WTC11 (cell line): ENCODE measurements at regions not wholly inside any gene's neighbourhood (a gene's known extent, or its start where the extent isn't known, plus 50 kb on each side); places are given as distances from the start of the nearest gene placed in this dataset.

ENCODE experiments used
- ATAC-seq: fragments of 200-7000 bp; cut with Tn5 transposase; 2 replicates; pipeline ENCODE4 v1.10.0; 2021; ENCODE audit warnings: mild to moderate bottlenecking, moderate library complexity
- CTCF ChIA-PET: fragments of 300-600 bp; sonication (Branson Sonifier 250); formaldehyde crosslinking; loops from one replicate; lab custom pipeline; 2021; ENCODE audit warnings: antibody characterized with exemption; lab: Charles Lee
- POLR2A ChIA-PET: fragments of 350-600 bp; sonication (Branson Sonifier 250); formaldehyde crosslinking; loops from one replicate; lab custom pipeline; 2021; ENCODE audit warnings: antibody characterized with exemption; lab: Charles Lee
- DNase-seq: peaks from one replicate; pipeline ENCODE4 v3.0.0; 2021; ENCODE audit warnings: low spot score
- H3K27ac Mint-ChIP-seq: 2 replicates; pipeline ENCODE4 v1.8.0; 2021; ENCODE audit warnings: mixed read lengths
- H3K27me3 Mint-ChIP-seq: 2 replicates; pipeline ENCODE4 v1.8.0; 2021; ENCODE audit warnings: low read depth, mild to moderate bottlenecking, moderate library complexity, mixed read lengths
- H3K36me3 Mint-ChIP-seq: 2 replicates; pipeline ENCODE4 v1.8.0; 2021; ENCODE audit warnings: mixed read lengths
- H3K4me1 Mint-ChIP-seq: 2 replicates; pipeline ENCODE4 v1.8.0; 2022; ENCODE audit warnings: mixed read lengths
- H3K4me3 Mint-ChIP-seq: 2 replicates; pipeline ENCODE4 v1.8.0; 2021; ENCODE audit warnings: mild to moderate bottlenecking, moderate library complexity, mixed read lengths
- H3K9me3 Mint-ChIP-seq: 2 replicates; pipeline ENCODE4 v1.8.0; 2021; ENCODE audit warnings: mixed read lengths
- CREB1 ChIP-seq: sonication (generic); formaldehyde crosslinking; IDR thresholded peaks from 2 replicates; pipeline ENCODE4 v1.8.0; 2023; ENCODE audit warnings: mild to moderate bottlenecking, missing genetic modification reagents
- MYBL2 ChIP-seq: sonication (generic); formaldehyde crosslinking; IDR thresholded peaks from 2 replicates; pipeline ENCODE4 v1.8.1; 2023; ENCODE audit warnings: mild to moderate bottlenecking, moderate library complexity, missing genetic modification reagents
- NR3C1 ChIP-seq: sonication (generic); formaldehyde crosslinking; conservative IDR thresholded peaks from 2 replicates; pipeline ENCODE4 v1.8.1; 2023; ENCODE audit warnings: low read depth, mild to moderate bottlenecking, missing genetic modification reagents
- OVOL2 ChIP-seq: fragments of 250-450 bp; sonication (Bioruptor Pico); IDR thresholded peaks from 2 replicates; pipeline ENCODE4 v1.9.0; 2021; ENCODE audit warnings: mild to moderate bottlenecking, borderline replicate concordance
- RORB ChIP-seq: fragments of 250-450 bp; sonication (Bioruptor Pico); IDR thresholded peaks from 2 replicates; pipeline ENCODE4 v1.9.0; 2021; ENCODE audit warnings: mild to moderate bottlenecking
- TCF7 ChIP-seq: sonication (generic); formaldehyde crosslinking; IDR thresholded peaks from 2 replicates; pipeline ENCODE4 v1.8.0; 2022; ENCODE audit warnings: mild to moderate bottlenecking, low read depth, missing genetic modification reagents, moderate library complexity
- TF ChIP-seq, protein P1 (sequence below): fragments of 250-450 bp; sonication (Bioruptor Pico); IDR thresholded peaks from 2 replicates; pipeline ENCODE4 v1.9.0; 2021; ENCODE audit warnings: mild to moderate bottlenecking, borderline replicate concordance
- TF ChIP-seq, protein P2 (sequence below): sonication (generic); formaldehyde crosslinking; IDR thresholded peaks from 2 replicates; pipeline ENCODE4 v1.8.1; 2023; ENCODE audit warnings: mild to moderate bottlenecking, missing genetic modification reagents, borderline replicate concordance
- TF ChIP-seq, protein P3 (sequence below): fragments of 250-450 bp; sonication (Bioruptor Pico); IDR thresholded peaks from 2 replicates; pipeline ENCODE4 v2.1.2; 2022; ENCODE audit warnings: mild to moderate bottlenecking, moderate library complexity
- TF ChIP-seq, protein P4 (sequence below): sonication (generic); formaldehyde crosslinking; IDR thresholded peaks from 2 replicates; pipeline ENCODE4 v1.8.0; 2022; ENCODE audit warnings: mild to moderate bottlenecking, missing genetic modification reagents
- TF ChIP-seq, protein P5 (sequence below): sonication (generic); formaldehyde crosslinking; IDR thresholded peaks from 2 replicates; pipeline ENCODE4 v1.8.1; 2022; ENCODE audit warnings: low read depth, mild to moderate bottlenecking, moderate library complexity, missing genetic modification reagents, borderline replicate concordance

DNA sequence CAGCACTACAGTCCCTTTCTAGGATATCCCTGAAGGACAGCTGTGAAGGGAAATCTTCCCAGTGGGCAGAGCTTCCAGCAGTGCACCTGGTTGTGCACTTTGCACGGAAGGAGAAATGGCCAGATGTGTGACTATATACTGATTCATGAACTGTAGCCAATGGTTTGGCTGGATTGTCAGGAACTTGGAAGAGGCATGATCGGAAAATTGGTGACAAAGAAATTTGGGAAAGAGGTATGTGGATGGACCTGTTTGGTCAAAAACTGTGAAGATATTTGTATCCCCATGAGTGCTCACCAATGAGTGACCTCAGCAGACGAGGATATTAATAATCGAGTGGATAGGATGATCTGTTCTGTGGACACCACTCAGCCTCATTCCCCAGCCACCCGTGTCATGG lies 582.2 kb downstream of the CPS1 start:
- H3K27me3 Mint-ChIP-seq, result no peaks in the 10 kb centered on the region
- peaks cover 19% of the 10 kb centered on the region for H3K9me3 Mint-ChIP-seq
- H3K4me1 Mint-ChIP-seq, result no peaks in the 10 kb centered on the region
- no peak overlapping the region for H3K27ac Mint-ChIP-seq
- no peak for DNase-seq
- POLR2A ChIA-PET, result no interaction called here
- CTCF ChIA-PET, result no interaction called here
- TF ChIP-seq, protein P1, sequence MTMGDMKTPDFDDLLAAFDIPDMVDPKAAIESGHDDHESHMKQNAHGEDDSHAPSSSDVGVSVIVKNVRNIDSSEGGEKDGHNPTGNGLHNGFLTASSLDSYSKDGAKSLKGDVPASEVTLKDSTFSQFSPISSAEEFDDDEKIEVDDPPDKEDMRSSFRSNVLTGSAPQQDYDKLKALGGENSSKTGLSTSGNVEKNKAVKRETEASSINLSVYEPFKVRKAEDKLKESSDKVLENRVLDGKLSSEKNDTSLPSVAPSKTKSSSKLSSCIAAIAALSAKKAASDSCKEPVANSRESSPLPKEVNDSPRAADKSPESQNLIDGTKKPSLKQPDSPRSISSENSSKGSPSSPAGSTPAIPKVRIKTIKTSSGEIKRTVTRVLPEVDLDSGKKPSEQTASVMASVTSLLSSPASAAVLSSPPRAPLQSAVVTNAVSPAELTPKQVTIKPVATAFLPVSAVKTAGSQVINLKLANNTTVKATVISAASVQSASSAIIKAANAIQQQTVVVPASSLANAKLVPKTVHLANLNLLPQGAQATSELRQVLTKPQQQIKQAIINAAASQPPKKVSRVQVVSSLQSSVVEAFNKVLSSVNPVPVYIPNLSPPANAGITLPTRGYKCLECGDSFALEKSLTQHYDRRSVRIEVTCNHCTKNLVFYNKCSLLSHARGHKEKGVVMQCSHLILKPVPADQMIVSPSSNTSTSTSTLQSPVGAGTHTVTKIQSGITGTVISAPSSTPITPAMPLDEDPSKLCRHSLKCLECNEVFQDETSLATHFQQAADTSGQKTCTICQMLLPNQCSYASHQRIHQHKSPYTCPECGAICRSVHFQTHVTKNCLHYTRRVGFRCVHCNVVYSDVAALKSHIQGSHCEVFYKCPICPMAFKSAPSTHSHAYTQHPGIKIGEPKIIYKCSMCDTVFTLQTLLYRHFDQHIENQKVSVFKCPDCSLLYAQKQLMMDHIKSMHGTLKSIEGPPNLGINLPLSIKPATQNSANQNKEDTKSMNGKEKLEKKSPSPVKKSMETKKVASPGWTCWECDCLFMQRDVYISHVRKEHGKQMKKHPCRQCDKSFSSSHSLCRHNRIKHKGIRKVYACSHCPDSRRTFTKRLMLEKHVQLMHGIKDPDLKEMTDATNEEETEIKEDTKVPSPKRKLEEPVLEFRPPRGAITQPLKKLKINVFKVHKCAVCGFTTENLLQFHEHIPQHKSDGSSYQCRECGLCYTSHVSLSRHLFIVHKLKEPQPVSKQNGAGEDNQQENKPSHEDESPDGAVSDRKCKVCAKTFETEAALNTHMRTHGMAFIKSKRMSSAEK, result no peak
- TF ChIP-seq, protein P2, sequence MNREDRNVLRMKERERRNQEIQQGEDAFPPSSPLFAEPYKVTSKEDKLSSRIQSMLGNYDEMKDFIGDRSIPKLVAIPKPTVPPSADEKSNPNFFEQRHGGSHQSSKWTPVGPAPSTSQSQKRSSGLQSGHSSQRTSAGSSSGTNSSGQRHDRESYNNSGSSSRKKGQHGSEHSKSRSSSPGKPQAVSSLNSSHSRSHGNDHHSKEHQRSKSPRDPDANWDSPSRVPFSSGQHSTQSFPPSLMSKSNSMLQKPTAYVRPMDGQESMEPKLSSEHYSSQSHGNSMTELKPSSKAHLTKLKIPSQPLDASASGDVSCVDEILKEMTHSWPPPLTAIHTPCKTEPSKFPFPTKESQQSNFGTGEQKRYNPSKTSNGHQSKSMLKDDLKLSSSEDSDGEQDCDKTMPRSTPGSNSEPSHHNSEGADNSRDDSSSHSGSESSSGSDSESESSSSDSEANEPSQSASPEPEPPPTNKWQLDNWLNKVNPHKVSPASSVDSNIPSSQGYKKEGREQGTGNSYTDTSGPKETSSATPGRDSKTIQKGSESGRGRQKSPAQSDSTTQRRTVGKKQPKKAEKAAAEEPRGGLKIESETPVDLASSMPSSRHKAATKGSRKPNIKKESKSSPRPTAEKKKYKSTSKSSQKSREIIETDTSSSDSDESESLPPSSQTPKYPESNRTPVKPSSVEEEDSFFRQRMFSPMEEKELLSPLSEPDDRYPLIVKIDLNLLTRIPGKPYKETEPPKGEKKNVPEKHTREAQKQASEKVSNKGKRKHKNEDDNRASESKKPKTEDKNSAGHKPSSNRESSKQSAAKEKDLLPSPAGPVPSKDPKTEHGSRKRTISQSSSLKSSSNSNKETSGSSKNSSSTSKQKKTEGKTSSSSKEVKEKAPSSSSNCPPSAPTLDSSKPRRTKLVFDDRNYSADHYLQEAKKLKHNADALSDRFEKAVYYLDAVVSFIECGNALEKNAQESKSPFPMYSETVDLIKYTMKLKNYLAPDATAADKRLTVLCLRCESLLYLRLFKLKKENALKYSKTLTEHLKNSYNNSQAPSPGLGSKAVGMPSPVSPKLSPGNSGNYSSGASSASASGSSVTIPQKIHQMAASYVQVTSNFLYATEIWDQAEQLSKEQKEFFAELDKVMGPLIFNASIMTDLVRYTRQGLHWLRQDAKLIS, result no peak
- TF ChIP-seq, protein P3, sequence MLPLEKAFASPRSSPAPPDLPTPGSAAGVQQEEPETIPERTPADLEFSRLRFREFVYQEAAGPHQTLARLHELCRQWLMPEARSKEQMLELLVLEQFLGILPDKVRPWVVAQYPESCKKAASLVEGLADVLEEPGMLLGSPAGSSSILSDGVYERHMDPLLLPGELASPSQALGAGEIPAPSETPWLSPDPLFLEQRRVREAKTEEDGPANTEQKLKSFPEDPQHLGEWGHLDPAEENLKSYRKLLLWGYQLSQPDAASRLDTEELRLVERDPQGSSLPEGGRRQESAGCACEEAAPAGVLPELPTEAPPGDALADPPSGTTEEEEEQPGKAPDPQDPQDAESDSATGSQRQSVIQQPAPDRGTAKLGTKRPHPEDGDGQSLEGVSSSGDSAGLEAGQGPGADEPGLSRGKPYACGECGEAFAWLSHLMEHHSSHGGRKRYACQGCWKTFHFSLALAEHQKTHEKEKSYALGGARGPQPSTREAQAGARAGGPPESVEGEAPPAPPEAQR (CRISPR knock-in tag), result no peak
- TF ChIP-seq, all 79 proteins: peak for 0
- ATAC-seq, result no peak
- Mint-ChIP-seq H3K4me3 (no peak overlapping the region), H3K36me3 (no peaks in the 10 kb centered on the region)

DNA sequence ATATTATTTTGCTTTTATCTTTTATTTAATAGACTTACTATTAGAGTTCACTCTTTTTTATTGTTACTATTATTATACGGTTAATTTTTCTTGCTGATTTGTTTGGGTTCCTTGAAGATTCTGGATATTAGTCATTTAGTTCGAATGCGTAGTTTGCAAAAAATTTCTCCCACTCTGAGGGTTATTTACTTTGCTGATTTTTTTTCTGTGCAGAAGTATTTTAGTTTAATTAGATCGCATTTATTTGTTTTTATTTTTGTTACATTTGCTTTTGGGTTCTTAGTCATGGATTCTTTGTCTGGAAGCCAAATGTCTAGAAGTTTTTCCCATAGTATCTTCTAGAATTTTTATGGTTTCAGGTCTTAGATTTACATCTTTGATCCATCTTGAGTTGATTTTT lies 585.2 kb downstream of the CPS1 start:
- POLR2A ChIA-PET, result no interaction called here
- DNase-seq, result no peak
- H3K9me3 Mint-ChIP-seq, result peaks cover 8% of the 10 kb centered on the region
- H3K27ac Mint-ChIP-seq, result no peak overlapping the region
- H3K36me3 Mint-ChIP-seq, result no peaks in the 10 kb centered on the region
- CTCF ChIA-PET, result no interaction called here
- H3K27me3 Mint-ChIP-seq, result no peaks in the 10 kb centered on the region
- no peak for TF ChIP-seq OVOL2 (CRISPR knock-in tag)
- TF ChIP-seq, protein P4, sequence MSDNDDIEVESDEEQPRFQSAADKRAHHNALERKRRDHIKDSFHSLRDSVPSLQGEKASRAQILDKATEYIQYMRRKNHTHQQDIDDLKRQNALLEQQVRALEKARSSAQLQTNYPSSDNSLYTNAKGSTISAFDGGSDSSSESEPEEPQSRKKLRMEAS (CRISPR knock-in tag), result no peak
- H3K4me1 Mint-ChIP-seq, result peaks cover 6% of the 10 kb centered on the region
- H3K4me3 Mint-ChIP-seq, result no peak overlapping the region
- ATAC-seq, result no peak

DNA sequence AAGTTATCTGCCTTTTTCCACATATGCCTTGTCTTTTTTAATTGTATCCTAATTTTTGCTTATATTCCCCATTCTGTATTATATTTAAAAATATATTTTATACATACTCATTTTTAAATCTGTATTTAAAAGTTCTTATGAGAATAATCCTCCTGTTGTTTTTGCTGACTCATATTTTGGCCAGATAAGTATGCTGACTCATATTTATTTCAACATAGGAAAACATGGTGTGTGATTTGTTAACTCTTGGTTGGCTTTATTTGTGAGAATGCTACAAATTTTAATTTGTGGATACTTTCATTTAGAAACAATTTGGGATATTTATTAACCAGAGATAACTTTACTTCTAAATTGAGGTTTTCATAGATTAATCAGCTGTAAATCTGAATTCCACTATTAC lies 587.7 kb downstream of the CPS1 start:
- Mint-ChIP-seq H3K27ac (no peak overlapping the region), H3K4me3 (no peak overlapping the region), H3K36me3 (no peaks in the 10 kb centered on the region), H3K27me3 (no peaks in the 10 kb centered on the region), H3K4me1 (peaks cover 6% of the 10 kb centered on the region), H3K9me3 (0 out of 2 replicates have a peak, but pooled peaks cover 3% of the 10 kb centered on the region)
- TF ChIP-seq MYBL2 (CRISPR knock-in tag) (no peak), TCF7 (CRISPR knock-in tag) (no peak), NR3C1 (CRISPR knock-in tag) (no peak), CREB1 (CRISPR knock-in tag) (no peak), RORB (CRISPR knock-in tag) (no peak)
- TF ChIP-seq, protein P5, sequence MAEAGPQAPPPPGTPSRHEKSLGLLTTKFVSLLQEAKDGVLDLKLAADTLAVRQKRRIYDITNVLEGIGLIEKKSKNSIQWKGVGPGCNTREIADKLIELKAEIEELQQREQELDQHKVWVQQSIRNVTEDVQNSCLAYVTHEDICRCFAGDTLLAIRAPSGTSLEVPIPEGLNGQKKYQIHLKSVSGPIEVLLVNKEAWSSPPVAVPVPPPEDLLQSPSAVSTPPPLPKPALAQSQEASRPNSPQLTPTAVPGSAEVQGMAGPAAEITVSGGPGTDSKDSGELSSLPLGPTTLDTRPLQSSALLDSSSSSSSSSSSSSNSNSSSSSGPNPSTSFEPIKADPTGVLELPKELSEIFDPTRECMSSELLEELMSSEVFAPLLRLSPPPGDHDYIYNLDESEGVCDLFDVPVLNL (CRISPR knock-in tag), result no peak
- no peak for ATAC-seq
- CTCF ChIA-PET, result no interaction called here
- POLR2A ChIA-PET, result no interaction called here
- no peak for DNase-seq
